AG20443 (cell line): ENCODE measurements at regions not wholly inside any gene's neighbourhood (a gene's known extent, or its start where the extent isn't known, plus 50 kb on each side); places are given as distances from the start of the nearest gene placed in this dataset.
A peak's percentile ranks its signal among the peaks of the same experiment; 100 is the strongest.
"Not testable (repeated sequence)": the region's sequence is repeated elsewhere in the genome, so short reads cannot be mapped to it uniquely, and the experiment has no call there.

Source experiments
- DNase-seq: peaks from one replicate; pipeline ENCODE4 v3.0.0; 2012; ENCODE audit warnings: low spot score, mixed read lengths

GRCh38 chr10:36448760-36449691 is 676.4 kb upstream of the ANKRD30A start:
- no peak for DNase-seq

GRCh38 chr10:36446881-36447280 is 678.5 kb upstream of the ANKRD30A start:
- no peak for DNase-seq

- no peak for DNase-seq
Measured at GRCh38 chr10:36443233-36443632, 682.2 kb upstream of the ANKRD30A start.

- peak; percentile 14 for DNase-seq
Measured at GRCh38 chr10:36441557-36441956, 683.8 kb upstream of the ANKRD30A start.

GRCh38 chr10:36440539-36440938 is 684.9 kb upstream of the ANKRD30A start:
- DNase-seq, result no peak

- no peak for DNase-seq
Measured at GRCh38 chr10:36437367-36437766, 688.0 kb upstream of the ANKRD30A start.

GRCh38 chr10:36428507-36428906 is 696.9 kb upstream of the ANKRD30A start:
- DNase-seq, result no peak

- DNase-seq, result peak; percentile 33
Measured at GRCh38 chr10:36425131-36425797, 700.1 kb upstream of the ANKRD30A start.

GRCh38 chr10:36424502-36424901 is 700.9 kb upstream of the ANKRD30A start:
- DNase-seq, result no peak

GRCh38 chr10:36423821-36424248 is 701.6 kb upstream of the ANKRD30A start:
- DNase-seq, result no peak

GRCh38 chr10:36421992-36422391 is 703.4 kb upstream of the ANKRD30A start:
- no peak for DNase-seq

GRCh38 chr10:36416513-36416912 is 708.9 kb upstream of the ANKRD30A start:
- no peak for DNase-seq

- DNase-seq, result peak; percentile 13
Measured at GRCh38 chr10:36412942-36413341, 712.5 kb upstream of the ANKRD30A start.

GRCh38 chr10:36400238-36400637 is 725.2 kb upstream of the ANKRD30A start:
- DNase-seq, result not testable (repeated sequence)

- no peak for DNase-seq
Measured at GRCh38 chr10:36393801-36394200, 731.6 kb upstream of the ANKRD30A start.

- no peak for DNase-seq
Measured at GRCh38 chr10:36391405-36391804, 734.0 kb upstream of the ANKRD30A start.

GRCh38 chr10:36390221-36390620 is 735.2 kb upstream of the ANKRD30A start:
- DNase-seq, result no peak

GRCh38 chr10:36388166-36388565 is 737.2 kb upstream of the ANKRD30A start:
- no peak for DNase-seq

- DNase-seq, result no peak
Measured at GRCh38 chr10:36385693-36386092, 739.7 kb upstream of the ANKRD30A start.

- DNase-seq, result no peak
Measured at GRCh38 chr10:36383349-36383748, 741.3 kb upstream of the FZD8 start.

GRCh38 chr10:36381748-36382147 is 739.7 kb upstream of the FZD8 start:
- DNase-seq, result no peak

GRCh38 chr10:36380538-36380937 is 738.4 kb upstream of the FZD8 start:
- DNase-seq, result no peak

GRCh38 chr10:36375107-36375506 is 733.0 kb upstream of the FZD8 start:
- DNase-seq, result no peak
